GM10248 (cell line): ENCODE measurements at regions not wholly inside any gene's neighbourhood (a gene's known extent, or its start where the extent isn't known, plus 50 kb on each side); places are given as distances from the start of the nearest gene placed in this dataset.

Experiments
- CTCF ChIA-PET: fragments of 300-600 bp; sonication (Branson Sonifier 250); formaldehyde crosslinking; extraction: SDS; loops from one replicate; lab custom pipeline; 2021; ENCODE audit warnings: antibody characterized with exemption; lab: Yijun Ruan, JAX
- POLR2A ChIA-PET: fragments of 350-650 bp; sonication (Branson Sonifier 250); formaldehyde crosslinking; extraction: SDS; loops from one replicate; lab custom pipeline; 2020; ENCODE audit warnings: antibody characterized with exemption; lab: Yijun Ruan, JAX
- DNase-seq: peaks from one replicate; pipeline ENCODE4 v3.0.0; 2012; ENCODE audit errors: extremely low spot score
- TF ChIP-seq, protein P1 (sequence below): IDR thresholded peaks from 2 replicates; pipeline ENCODE4 v1.5.1; 2012; ENCODE audit warnings: mild to moderate bottlenecking, low read depth; ENCODE audit errors: extremely low read depth, missing control alignments, control extremely low read depth

DNA sequence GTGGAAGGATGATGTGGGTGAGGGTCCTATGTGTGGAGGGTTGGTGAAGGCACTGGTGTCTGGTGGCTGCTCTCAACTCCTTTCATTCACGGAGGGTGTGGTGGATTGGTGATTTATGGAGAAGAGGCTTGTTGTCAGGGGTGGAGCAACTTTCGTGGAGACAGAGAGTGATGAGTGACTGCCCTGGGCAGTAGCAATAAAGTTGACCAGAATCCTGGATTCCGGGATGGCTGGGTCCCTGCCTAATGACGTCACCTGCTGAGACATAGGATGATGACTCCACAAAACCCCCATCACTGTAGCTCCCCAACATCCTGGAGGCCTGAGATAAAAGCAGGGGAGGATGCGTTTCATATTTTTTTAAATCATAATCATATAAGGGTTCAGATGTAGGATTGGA lies 193.0 kb downstream of the ACKR3 start:
- no peak for DNase-seq
- TF ChIP-seq, protein P1, sequence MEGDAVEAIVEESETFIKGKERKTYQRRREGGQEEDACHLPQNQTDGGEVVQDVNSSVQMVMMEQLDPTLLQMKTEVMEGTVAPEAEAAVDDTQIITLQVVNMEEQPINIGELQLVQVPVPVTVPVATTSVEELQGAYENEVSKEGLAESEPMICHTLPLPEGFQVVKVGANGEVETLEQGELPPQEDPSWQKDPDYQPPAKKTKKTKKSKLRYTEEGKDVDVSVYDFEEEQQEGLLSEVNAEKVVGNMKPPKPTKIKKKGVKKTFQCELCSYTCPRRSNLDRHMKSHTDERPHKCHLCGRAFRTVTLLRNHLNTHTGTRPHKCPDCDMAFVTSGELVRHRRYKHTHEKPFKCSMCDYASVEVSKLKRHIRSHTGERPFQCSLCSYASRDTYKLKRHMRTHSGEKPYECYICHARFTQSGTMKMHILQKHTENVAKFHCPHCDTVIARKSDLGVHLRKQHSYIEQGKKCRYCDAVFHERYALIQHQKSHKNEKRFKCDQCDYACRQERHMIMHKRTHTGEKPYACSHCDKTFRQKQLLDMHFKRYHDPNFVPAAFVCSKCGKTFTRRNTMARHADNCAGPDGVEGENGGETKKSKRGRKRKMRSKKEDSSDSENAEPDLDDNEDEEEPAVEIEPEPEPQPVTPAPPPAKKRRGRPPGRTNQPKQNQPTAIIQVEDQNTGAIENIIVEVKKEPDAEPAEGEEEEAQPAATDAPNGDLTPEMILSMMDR = no peak
- CTCF ChIA-PET = no interaction called here
- POLR2A ChIA-PET = no interaction called here

DNA sequence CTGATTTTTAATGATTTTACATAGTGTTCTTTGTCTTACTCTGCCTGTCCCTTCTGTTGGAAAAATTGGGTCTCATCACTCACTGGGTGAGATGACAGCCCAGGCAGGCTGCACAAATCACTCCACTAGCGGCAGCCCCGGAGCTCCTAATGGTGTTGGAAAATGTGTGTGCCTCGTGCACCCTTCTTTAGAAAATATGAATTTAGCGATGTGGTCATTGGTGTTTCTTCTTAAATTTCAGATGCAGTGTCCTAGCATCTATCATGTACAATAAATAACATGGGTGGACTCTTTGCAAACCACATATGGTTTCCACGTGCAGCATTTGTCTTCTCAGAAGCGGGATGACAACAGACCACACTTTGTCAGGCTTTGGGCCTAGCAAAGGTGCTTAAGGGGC lies 194.2 kb downstream of the ACKR3 start:
- no peak for DNase-seq
- CTCF ChIA-PET = interaction anchor here (0.9 kb wide), 1 partner anchor 18 kb away, joined by 3 read pairs; no protein-coding TSS in a partner anchor
- TF ChIP-seq, protein P1 = no peak
- POLR2A ChIA-PET = no interaction called here

DNA sequence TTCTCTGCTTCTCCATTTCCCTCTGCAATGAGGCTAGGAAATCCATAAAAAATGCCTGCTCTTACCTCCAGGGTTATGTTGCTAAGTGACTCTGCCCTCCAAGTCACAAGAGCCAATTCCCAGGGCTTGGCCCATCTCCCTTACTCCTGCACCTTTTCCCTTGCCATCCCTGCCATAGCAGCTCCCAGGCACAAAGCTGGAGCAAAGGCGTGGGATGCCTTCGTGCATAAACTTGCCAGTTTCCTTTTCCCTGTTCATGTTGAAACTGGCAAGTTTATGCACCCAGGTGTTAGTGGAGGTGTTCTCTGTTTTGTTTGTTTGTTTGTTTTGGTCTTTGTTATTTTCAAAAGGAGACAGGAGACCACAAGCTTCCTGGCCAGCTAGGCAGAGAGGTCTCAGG lies 195.1 kb downstream of the ACKR3 start:
- no peak for DNase-seq
- POLR2A ChIA-PET = no interaction called here
- TF ChIP-seq, protein P1 = no peak
- CTCF ChIA-PET = no interaction called here

DNA sequence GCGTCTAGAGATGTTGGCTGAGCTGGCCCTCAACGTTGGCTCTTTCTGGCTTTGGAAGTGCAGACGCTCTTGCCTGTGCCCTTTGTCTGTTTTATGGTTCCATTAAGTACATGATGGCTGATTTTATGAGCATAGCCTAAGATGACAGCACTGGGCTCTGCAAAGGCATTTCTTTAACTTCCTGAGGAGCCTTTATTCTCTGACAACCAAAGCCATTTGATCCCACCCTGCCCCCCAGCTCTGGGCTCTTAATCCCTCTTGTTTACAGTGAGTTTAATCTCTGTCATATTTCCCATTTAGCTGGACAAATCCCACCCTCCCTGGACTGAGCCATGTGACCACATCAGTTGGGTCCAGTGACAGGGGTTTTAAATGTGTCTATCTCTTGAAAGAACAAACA lies 195.9 kb downstream of the ACKR3 start:
- POLR2A ChIA-PET = no interaction called here
- TF ChIP-seq, protein P1 = no peak
- DNase-seq = no peak
- CTCF ChIA-PET = no interaction called here

DNA sequence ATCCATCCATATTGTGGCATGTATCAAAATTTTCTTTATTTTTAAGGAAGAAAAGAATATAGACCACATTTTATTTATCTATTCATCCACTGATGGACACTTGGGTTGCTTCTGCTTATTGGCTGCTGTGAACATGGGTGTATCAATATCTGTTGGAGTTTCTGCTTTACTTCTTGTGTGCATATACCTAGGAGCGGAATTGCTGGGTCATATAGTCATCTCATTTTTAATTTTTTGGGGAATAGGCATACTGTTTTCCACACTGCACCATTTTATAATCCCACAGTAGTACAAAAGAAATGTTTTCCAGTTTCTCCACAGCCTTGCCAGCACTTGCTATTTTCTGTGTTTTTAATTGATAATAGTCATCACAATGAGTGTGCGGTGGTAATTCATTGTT lies 197.2 kb downstream of the ACKR3 start:
- TF ChIP-seq, protein P1 = no peak
- ChIA-PET POLR2A (no interaction called here), CTCF (no interaction called here)
- DNase-seq = no peak

DNA sequence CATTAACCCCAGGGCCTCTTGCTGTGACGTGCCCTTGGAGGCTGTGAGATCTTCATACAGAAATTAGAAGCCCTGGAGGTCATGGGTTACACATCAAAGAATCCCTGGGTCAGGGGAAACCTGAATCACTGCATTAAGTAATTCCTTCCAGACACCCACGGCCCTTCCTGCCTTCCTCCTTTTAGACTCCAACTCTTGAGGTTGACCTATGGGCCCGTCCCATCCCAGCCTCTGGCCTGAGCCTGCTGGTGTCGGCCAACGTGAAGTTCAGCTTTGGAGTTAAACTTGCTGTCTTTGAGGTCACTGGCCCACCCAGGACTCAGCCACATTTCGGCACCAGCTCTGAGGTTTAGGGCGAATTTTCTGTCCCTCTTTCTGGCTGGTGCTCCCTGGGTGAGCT lies 198.3 kb downstream of the ACKR3 start:
- ChIA-PET CTCF (no interaction called here), POLR2A (no interaction called here)
- TF ChIP-seq, protein P1 = no peak
- no peak for DNase-seq

DNA sequence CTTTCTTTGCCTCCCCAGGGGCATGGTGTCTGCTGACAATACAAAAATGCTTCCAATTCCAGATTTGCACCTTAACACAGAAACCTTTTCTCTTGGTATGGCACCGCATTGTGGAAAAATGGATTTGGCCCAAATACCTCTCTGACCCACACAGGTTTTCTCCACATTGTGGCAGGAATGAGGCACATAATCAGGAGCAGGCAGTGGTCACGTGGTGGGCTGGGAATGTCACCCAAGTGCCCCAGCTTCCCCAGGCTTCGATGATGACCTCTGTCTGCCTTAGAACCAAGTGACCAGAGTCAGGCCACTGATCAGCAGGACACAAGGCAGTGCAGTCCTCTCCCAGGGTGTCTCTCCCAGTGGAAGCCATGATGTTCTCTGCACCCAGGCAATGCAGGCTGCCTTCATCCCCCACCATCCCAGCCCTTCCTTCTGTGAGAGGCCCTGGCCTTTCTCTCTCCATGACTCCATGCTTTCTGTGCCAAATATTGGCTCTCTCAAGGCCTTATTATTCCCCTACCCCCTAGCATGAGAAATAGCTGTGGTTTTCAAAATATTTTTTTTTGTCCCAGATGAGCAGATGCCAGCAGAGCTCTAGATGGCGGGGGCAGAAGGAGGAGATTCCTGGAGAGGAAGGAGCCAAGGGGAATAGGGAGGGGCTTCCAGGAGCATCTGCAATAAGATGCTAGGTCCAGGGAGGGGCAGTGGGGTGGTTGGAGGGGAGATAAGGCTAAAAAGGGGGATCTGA lies 198.9 kb downstream of the ACKR3 start:
- DNase-seq = no peak
- POLR2A ChIA-PET = no interaction called here

More for the DNA sequence above, 198.9 kb downstream of the ACKR3 start:
- CTCF ChIA-PET = no interaction called here
- TF ChIP-seq, protein P1 = no peak
